HEK293T (cell line): ENCODE measurements at regions not wholly inside any gene's neighbourhood (a gene's known extent, or its start where the extent isn't known, plus 50 kb on each side); places are given as distances from the start of the nearest gene placed in this dataset.
"Not testable (repeated sequence)": the region's sequence is repeated elsewhere in the genome, so short reads cannot be mapped to it uniquely, and the experiment has no call there.

Source experiments
- CTCF ChIA-PET: fragments of 350-600 bp; formaldehyde crosslinking; extraction: SDS; loops from one replicate; lab custom pipeline; 2021; ENCODE audit warnings: antibody characterized with exemption, inconsistent platforms; lab: Yijun Ruan, JAX
- POLR2A ChIA-PET: fragments of 350-600 bp; formaldehyde crosslinking; extraction: SDS; loops from one replicate; lab custom pipeline; 2020; ENCODE audit warnings: antibody characterized with exemption, inconsistent platforms; lab: Yijun Ruan, JAX
- DNase-seq: peaks from one replicate; pipeline ENCODE4 v3.0.0; 2012; ENCODE audit warnings: mixed read lengths; ENCODE audit errors: extremely low spot score
- ARNT ChIP-seq: fragments of 450-650 bp; IDR thresholded peaks from 2 replicates; pipeline ENCODE4 v1.6.1; 2017; ENCODE audit warnings: mild to moderate bottlenecking
- BHLHE40 ChIP-seq: fragments of 450-650 bp; IDR thresholded peaks from 2 replicates; pipeline ENCODE4 v1.6.1; 2016; ENCODE audit warnings: mild to moderate bottlenecking, moderate library complexity, borderline replicate concordance
- CTBP1 ChIP-seq: fragments of 450-650 bp; IDR thresholded peaks from 2 replicates; pipeline ENCODE4 v1.6.1; 2016; ENCODE audit warnings: borderline replicate concordance
- ELF4 ChIP-seq: fragments of 450-650 bp; IDR thresholded peaks from 2 replicates; pipeline ENCODE4 v1.6.1; 2017; ENCODE audit warnings: antibody characterized with exemption
- FOXA1 ChIP-seq: fragments of 450-650 bp; IDR thresholded peaks from 2 replicates; pipeline ENCODE4 v1.6.1; 2016; ENCODE audit warnings: mild to moderate bottlenecking
- FOXK2 ChIP-seq: fragments of 450-650 bp; IDR thresholded peaks from 2 replicates; pipeline ENCODE4 v1.6.1; 2016; ENCODE audit warnings: mild to moderate bottlenecking
- FOXM1 ChIP-seq: fragments of 450-650 bp; IDR thresholded peaks from 2 replicates; pipeline ENCODE4 v1.6.1; 2017; ENCODE audit warnings: mild to moderate bottlenecking, borderline replicate concordance
- HDGF ChIP-seq: fragments of 450-650 bp; IDR thresholded peaks from 2 replicates; pipeline ENCODE4 v1.6.1; 2017; ENCODE audit warnings: antibody characterized with exemption, borderline replicate concordance
- L3MBTL2 ChIP-seq: fragments of 450-650 bp; conservative IDR thresholded peaks from 2 replicates; pipeline ENCODE4 v1.6.1; 2016; ENCODE audit warnings: mild to moderate bottlenecking
- LEF1 ChIP-seq: fragments of 450-650 bp; IDR thresholded peaks from 2 replicates; pipeline ENCODE4 v1.6.1; 2017; ENCODE audit warnings: mild to moderate bottlenecking, borderline replicate concordance
- NFRKB ChIP-seq: fragments of 450-650 bp; IDR thresholded peaks from 2 replicates; pipeline ENCODE4 v1.6.1; 2016; ENCODE audit warnings: mild to moderate bottlenecking, moderate library complexity
- PKNOX1 ChIP-seq: fragments of 450-650 bp; IDR thresholded peaks from 2 replicates; pipeline ENCODE4 v1.6.1; 2016
- SP1 ChIP-seq: fragments of 450-650 bp; IDR thresholded peaks from 2 replicates; pipeline ENCODE4 v1.6.1; 2017
- SUZ12 ChIP-seq: fragments of 450-650 bp; IDR thresholded peaks from 2 replicates; pipeline ENCODE4 v1.6.1; 2016; ENCODE audit warnings: mild to moderate bottlenecking
- TARDBP ChIP-seq: fragments of 450-650 bp; IDR thresholded peaks from 2 replicates; pipeline ENCODE4 v1.6.1; 2016
- ZNF384 ChIP-seq: fragments of 450-650 bp; IDR thresholded peaks from 2 replicates; pipeline ENCODE4 v1.6.1; 2016

- POLR2A ChIA-PET: interaction anchor here (0.6 kb wide), 1 partner anchor 27 kb away, joined by 3 read pairs; no protein-coding TSS in a partner anchor
- CTCF ChIA-PET: no interaction called here
- DNase-seq: no peak
- TF ChIP-seq FOXM1: no peak
- no peak for TF ChIP-seq SP1
- no peak for TF ChIP-seq BHLHE40
- TF ChIP-seq L3MBTL2: no peak
- no peak for TF ChIP-seq NFRKB
- TF ChIP-seq LEF1: no peak
Measured at GRCh38 chr12:25884920-25885234, 73.6 kb upstream of the RASSF8 start.

- DNase-seq: no peak
- no peak for TF ChIP-seq TARDBP
- ChIA-PET POLR2A (no interaction called here), CTCF (interaction anchor here (1.0 kb wide), 1 partner anchor 12 kb away, joined by 3 read pairs; no protein-coding TSS in a partner anchor)
Measured at GRCh38 chr12:25886396-25886795, 72.1 kb upstream of the RASSF8 start.

- DNase-seq: no peak
- TF ChIP-seq ARNT (no peak), BHLHE40 (no peak), FOXK2 (no peak), L3MBTL2 (no peak), ZNF384 (no peak), CTBP1 (no peak)
- POLR2A ChIA-PET: no interaction called here
- CTCF ChIA-PET: interaction anchor here (1.0 kb wide), 1 partner anchor 11 kb away, joined by 3 read pairs; no protein-coding TSS in a partner anchor
Measured at GRCh38 chr12:25887367-25887766, 71.1 kb upstream of the RASSF8 start.

- CTCF ChIA-PET: no interaction called here
- no peak for TF ChIP-seq ARNT
- TF ChIP-seq NFRKB: no peak
- TF ChIP-seq L3MBTL2: no peak
- TF ChIP-seq SP1: no peak
- DNase-seq: no peak
- POLR2A ChIA-PET: no interaction called here
Measured at GRCh38 chr12:25889185-25889584, 69.3 kb upstream of the RASSF8 start.

GRCh38 chr12:25891095-25891494 is 67.4 kb upstream of the RASSF8 start:
- DNase-seq, CTCF ChIA-PET, POLR2A ChIA-PET: not testable (repeated sequence)

- ChIA-PET CTCF (no interaction called here), POLR2A (no interaction called here)
- no peak for TF ChIP-seq SP1
- no peak for TF ChIP-seq ELF4
- no peak for TF ChIP-seq LEF1
- no peak for TF ChIP-seq TARDBP
- TF ChIP-seq PKNOX1: no peak
- no peak for TF ChIP-seq L3MBTL2
- no peak for TF ChIP-seq NFRKB
- TF ChIP-seq SUZ12: no peak
- TF ChIP-seq CTBP1: no peak
- TF ChIP-seq ARNT: no peak
- TF ChIP-seq FOXA1: no peak
- no peak for TF ChIP-seq FOXK2
- no peak for TF ChIP-seq ZNF384
- TF ChIP-seq HDGF: no peak
- TF ChIP-seq FOXM1: no peak
- DNase-seq: no peak
Measured at GRCh38 chr12:25894759-25895158, 63.7 kb upstream of the RASSF8 start.

GRCh38 chr12:25896981-25897380 is 61.5 kb upstream of the RASSF8 start:
- POLR2A ChIA-PET: no interaction called here
- CTCF ChIA-PET: no interaction called here
- DNase-seq: no peak
- no peak for TF ChIP-seq BHLHE40
- TF ChIP-seq FOXM1: no peak
- TF ChIP-seq SP1: no peak
- TF ChIP-seq ELF4: no peak
- TF ChIP-seq PKNOX1: no peak
- no peak for TF ChIP-seq ZNF384
- no peak for TF ChIP-seq SUZ12
- no peak for TF ChIP-seq FOXA1
- no peak for TF ChIP-seq L3MBTL2
- no peak for TF ChIP-seq NFRKB
- TF ChIP-seq HDGF: no peak
- TF ChIP-seq CTBP1: no peak
- no peak for TF ChIP-seq LEF1
- TF ChIP-seq FOXK2: no peak
- TF ChIP-seq ARNT: no peak
- no peak for TF ChIP-seq TARDBP

GRCh38 chr12:25903603-25904245 is 54.8 kb upstream of the RASSF8 start:
- TF ChIP-seq ELF4: no peak
- TF ChIP-seq ARNT: no peak
- TF ChIP-seq ZNF384: no peak
- TF ChIP-seq HDGF: no peak
- no peak for TF ChIP-seq FOXM1
- TF ChIP-seq PKNOX1: no peak
- TF ChIP-seq LEF1: no peak
- no peak for TF ChIP-seq TARDBP
- no peak for TF ChIP-seq FOXK2
- TF ChIP-seq CTBP1: no peak
- no peak for TF ChIP-seq SP1
- no peak for TF ChIP-seq SUZ12
- POLR2A ChIA-PET: no interaction called here
- no peak for DNase-seq
- CTCF ChIA-PET: no interaction called here
